Neuronal stem cell (in vitro differentiated cells): ENCODE measurements at regions not wholly inside any gene's neighbourhood (a gene's known extent, or its start where the extent isn't known, plus 50 kb on each side); places are given as distances from the start of the nearest gene placed in this dataset.

Experiments used
- DNase-seq: peaks from one replicate; pipeline ENCODE4 v3.0.0-alpha.2; 2013; ENCODE audit warnings: low spot score
- H2AFZ ChIP-seq: one replicate; pipeline ENCODE4 v1.6.1; 2013; ENCODE audit warnings: mild to moderate bottlenecking, low read length, inconsistent platforms
- H2AK5ac ChIP-seq: 2 replicates; pipeline ENCODE4 v1.6.1; 2013; ENCODE audit warnings: low read depth, mild to moderate bottlenecking, inconsistent platforms, low read length, moderate library complexity, mixed read lengths
- H2BK120ac ChIP-seq: 2 replicates; pipeline ENCODE4 v1.6.1; 2013; ENCODE audit warnings: low read depth, mild to moderate bottlenecking, inconsistent platforms, low read length, moderate library complexity, mixed read lengths
- H2BK12ac ChIP-seq: one replicate; pipeline ENCODE4 v1.6.1; 2013; ENCODE audit warnings: low read length, inconsistent platforms
- H2BK15ac ChIP-seq: 2 replicates; pipeline ENCODE4 v1.6.1; 2013; ENCODE audit warnings: mild to moderate bottlenecking, low read length, inconsistent platforms, mixed read lengths
- H2BK5ac ChIP-seq: one replicate; pipeline ENCODE4 v1.6.1; 2013; ENCODE audit warnings: inconsistent platforms, mild to moderate bottlenecking, low read length, moderate library complexity
- H3K14ac ChIP-seq: one replicate; pipeline ENCODE4 v1.6.1; 2013; ENCODE audit warnings: low read length, inconsistent platforms
- H3K18ac ChIP-seq: 2 replicates; pipeline ENCODE4 v1.6.1; 2013; ENCODE audit warnings: low read length, inconsistent platforms
- H3K23ac ChIP-seq: 2 replicates; pipeline ENCODE4 v1.6.1; 2013; ENCODE audit warnings: low read depth, mild to moderate bottlenecking, mixed read lengths, low read length, inconsistent platforms; ENCODE audit not compliant: poor library complexity
- H3K27ac ChIP-seq: replicated peaks from 3 replicates; pipeline ENCODE4 v1.5.1; 2013; ENCODE audit warnings: low read length, inconsistent platforms
- H3K27me3 ChIP-seq, 3 experiments: 2 replicates each; pipeline ENCODE4 v1.6.1; 2013; ENCODE audit warnings: low read length in 3 of 3, mild to moderate bottlenecking in 2 of 3, inconsistent platforms in 1 of 3, low read depth in 1 of 3, mixed read lengths in 1 of 3, moderate library complexity in 1 of 3; ENCODE audit not compliant: control insufficient read depth in 3 of 3, insufficient read depth in 3 of 3
- H3K36me3 ChIP-seq, 2 donors: replicated peaks in 1 of 2; 2 replicates each; pipeline ENCODE4 v1.6.1; 2013; ENCODE audit warnings: low read length in 2 of 2; ENCODE audit not compliant: control insufficient read depth in 2 of 2, insufficient read depth in 2 of 2
- H3K4ac ChIP-seq: 2 replicates; pipeline ENCODE4 v1.6.1; 2013; ENCODE audit warnings: inconsistent platforms, mild to moderate bottlenecking, low read length, moderate library complexity
- H3K4me1 ChIP-seq, 2 donors: 1 replicate in 1 of 2; 2 replicates in 1 of 2; pipeline ENCODE4 v1.6.1; 2013; ENCODE audit warnings: low read length in 2 of 2, low read depth in 1 of 2; ENCODE audit not compliant: control insufficient read depth in 2 of 2, insufficient read depth in 1 of 2
- H3K4me2 ChIP-seq: one replicate; pipeline ENCODE4 v1.6.1; 2013; ENCODE audit warnings: mild to moderate bottlenecking, low read length, inconsistent platforms; ENCODE audit not compliant: insufficient read depth, poor library complexity, severe bottlenecking
- H3K4me3 ChIP-seq, 2 donors: 2 replicates each; pipeline ENCODE4 v1.5.1; 2013; ENCODE audit warnings: low read length in 2 of 2, mild to moderate bottlenecking in 2 of 2, inconsistent platforms in 1 of 2, moderate library complexity in 1 of 2
- H3K79me1 ChIP-seq: one replicate; pipeline ENCODE4 v1.6.1; 2013; ENCODE audit warnings: low read depth, mild to moderate bottlenecking, inconsistent platforms, low read length, moderate library complexity
- H3K9ac ChIP-seq: one replicate; pipeline ENCODE4 v1.6.1; 2013; ENCODE audit warnings: mild to moderate bottlenecking, low read depth, low read length, inconsistent platforms; ENCODE audit not compliant: poor library complexity
- H3K9me3 ChIP-seq, 2 donors: replicated peaks in 1 of 2; 2 replicates each; pipeline versions ENCODE3 to v1.6.1; 2013; ENCODE audit warnings: low read length in 2 of 2, mild to moderate bottlenecking in 2 of 2, inconsistent platforms in 1 of 2, low read depth in 1 of 2, mixed read lengths in 1 of 2, moderate library complexity in 1 of 2; ENCODE audit not compliant: control insufficient read depth in 2 of 2, insufficient read depth in 1 of 2
- H4K8ac ChIP-seq: one replicate; pipeline ENCODE4 v1.6.1; 2013; ENCODE audit warnings: low read depth, mild to moderate bottlenecking, inconsistent platforms, low read length, moderate library complexity
- H4K91ac ChIP-seq: one replicate; pipeline ENCODE4 v1.6.1; 2013; ENCODE audit warnings: low read length, low read depth, mild to moderate bottlenecking, inconsistent platforms; ENCODE audit not compliant: poor library complexity
- WGBS, 2 donors: extraction: QIAGEN DNeasy Blood & Tissue Kit; methylation state at CpG; one replicate each; pipeline ENCODE4 v1.1.7; 2013; ENCODE audit warnings: missing lambda C conversion rate in 2 of 2, mixed read lengths in 1 of 2; ENCODE audit not compliant: insufficient read length in 2 of 2, insufficient replicate concordance in 1 of 2; ENCODE audit errors: extremely low coverage in 2 of 2; 5-methylcytosine and 5-hydroxymethylcytosine counted together

DNA sequence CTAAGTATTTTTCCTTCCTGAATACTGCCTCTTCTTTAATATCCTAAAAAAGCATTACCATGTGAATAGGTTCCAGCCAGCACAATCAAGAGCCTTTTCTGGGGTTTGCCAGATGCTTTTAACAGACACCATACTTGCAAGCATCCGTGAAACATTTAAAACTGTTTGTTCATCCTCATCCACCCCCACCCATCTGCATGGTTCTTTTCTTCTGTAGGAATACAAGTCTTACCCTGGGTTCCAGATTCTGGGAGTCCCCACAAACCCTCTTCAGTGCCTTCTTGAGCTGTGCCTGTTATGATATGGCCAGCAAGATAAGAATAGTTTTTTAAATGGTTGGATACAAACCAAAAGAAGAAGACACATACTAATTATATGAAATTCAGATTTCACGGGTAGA, 354.9 kb upstream of the PLXNA2 start:
- H2AK5ac ChIP-seq = no peak overlapping the region
- H4K91ac ChIP-seq = no peak overlapping the region
- no peaks in the 10 kb centered on the region for H3K27me3 ChIP-seq
- H3K79me1 ChIP-seq = no peaks in the 10 kb centered on the region
- H3K9ac ChIP-seq = no peak overlapping the region
- no peaks in the 10 kb centered on the region for H3K36me3 ChIP-seq
- H3K27ac ChIP-seq = no peak overlapping the region
- DNase-seq = no peak
- no peak overlapping the region for H2BK120ac ChIP-seq
- WGBS, 2 donors = no CpG with 5 or more reads among the region's 2 CpGs
- peaks cover 8 to 25% of the 10 kb centered on the region in 2 donors for H3K4me1 ChIP-seq
- no peak overlapping the region for H4K8ac ChIP-seq
- no peak overlapping the region for H2BK15ac ChIP-seq
- H3K4me3 ChIP-seq = no peak overlapping the region
- H3K14ac ChIP-seq = no peak overlapping the region
- H3K4ac ChIP-seq = no peak overlapping the region
- no peak overlapping the region for H2BK5ac ChIP-seq
- H3K23ac ChIP-seq = no peak overlapping the region
- no peak overlapping the region for H3K4me2 ChIP-seq
- no peak overlapping the region for H2AFZ ChIP-seq
- H3K18ac ChIP-seq = no peak overlapping the region
- H3K9me3 ChIP-seq = no peaks in the 10 kb centered on the region
- no peak overlapping the region for H2BK12ac ChIP-seq

DNA sequence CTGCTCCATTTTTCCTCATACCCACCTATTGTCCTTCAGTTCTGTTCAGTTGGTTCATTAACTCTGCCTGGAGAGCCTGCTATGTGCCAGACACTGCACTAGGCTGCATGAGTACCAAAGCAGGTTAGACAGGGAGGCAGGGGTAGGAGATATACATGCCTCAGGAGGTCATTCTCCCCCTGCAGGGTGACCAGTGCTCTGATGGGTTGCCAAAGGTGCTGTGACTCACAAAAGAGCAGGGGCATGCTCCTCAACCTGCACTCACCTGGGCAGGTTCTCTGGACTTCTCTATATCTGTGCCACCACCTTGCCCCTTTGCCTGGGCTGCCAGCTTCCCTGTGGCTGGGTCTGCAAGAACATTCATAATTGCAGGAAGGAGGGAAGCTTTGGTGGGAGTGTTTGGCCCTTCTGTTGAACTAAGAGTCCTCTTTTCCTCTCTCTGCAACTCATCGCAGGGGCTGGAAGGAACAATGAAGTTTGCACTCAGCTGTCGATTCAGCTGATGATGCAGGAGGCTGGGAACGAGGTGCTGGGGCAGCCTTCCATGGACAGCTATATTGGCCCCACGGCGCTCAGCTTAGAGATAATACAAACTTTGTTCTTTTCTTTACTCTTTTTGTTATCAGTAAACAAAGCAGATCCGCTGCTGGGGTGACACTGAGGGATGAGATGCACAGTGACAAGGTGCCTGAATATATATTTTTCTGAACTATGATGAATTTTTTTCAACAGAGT, 356.4 kb upstream of the PLXNA2 start:
- no CpG with 5 or more reads among the region's 6 CpGs for WGBS, 2 donors
- Histone ChIP-seq H3K9ac (no peak overlapping the region), H2BK5ac (no peak overlapping the region), H2AK5ac (peak overlapping the region; percentile 57), H3K4me3 (no peak overlapping the region), H3K4me1 (peaks cover 8 to 25% of the 10 kb centered on the region in 2 donors), H3K36me3 (no peaks in the 10 kb centered on the region), H3K79me1 (no peaks in the 10 kb centered on the region), H3K27me3 (no peaks in the 10 kb centered on the region), H3K4ac (no peak overlapping the region), H2BK120ac (no peak overlapping the region), H4K91ac (no peak overlapping the region), H2AFZ (peak overlapping the region; percentile 4), H3K4me2 (no peak overlapping the region), H3K14ac (no peak overlapping the region), H2BK12ac (no peak overlapping the region), H2BK15ac (no peak overlapping the region), H4K8ac (no peak overlapping the region), H3K9me3 (no peaks in the 10 kb centered on the region), H3K18ac (peak overlapping the region; percentile 2), H3K23ac (no peak overlapping the region), H3K27ac (no peak overlapping the region)
- no peak for DNase-seq

DNA sequence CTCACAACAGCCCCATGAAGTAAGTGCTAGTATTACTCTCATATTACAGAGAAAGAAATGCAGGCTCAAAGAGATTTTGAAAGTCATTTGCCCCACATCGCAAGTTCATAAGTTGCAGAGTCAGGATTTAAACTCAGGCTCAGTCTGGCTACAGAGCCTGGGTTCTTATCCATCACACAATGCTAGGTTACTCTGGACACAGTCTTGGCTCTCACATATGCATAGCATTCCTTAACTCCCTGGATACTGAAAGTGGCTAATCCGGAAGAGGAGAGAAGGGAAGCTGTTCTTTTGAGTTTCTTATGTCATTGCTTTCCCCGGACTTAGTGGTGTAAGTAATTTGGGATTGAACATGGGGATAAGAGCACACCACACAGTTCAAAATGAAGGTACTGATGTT, 357.4 kb upstream of the PLXNA2 start:
- no peak overlapping the region for H3K27ac ChIP-seq
- no peak overlapping the region for H3K18ac ChIP-seq
- H3K9me3 ChIP-seq = no peaks in the 10 kb centered on the region
- H4K91ac ChIP-seq = no peak overlapping the region
- no peaks in the 10 kb centered on the region for H3K27me3 ChIP-seq
- no peak overlapping the region for H3K9ac ChIP-seq
- H2BK15ac ChIP-seq = no peak overlapping the region
- no CpG with 5 or more reads among the region's 3 CpGs for WGBS, 2 donors
- H3K4me1 ChIP-seq = peaks cover 8 to 27% of the 10 kb centered on the region in 2 donors
- no peak overlapping the region for H3K4me2 ChIP-seq
- no peak overlapping the region for H2AFZ ChIP-seq
- no peak overlapping the region for H3K4me3 ChIP-seq
- H2BK5ac ChIP-seq = no peak overlapping the region
- H2AK5ac ChIP-seq = no peak overlapping the region
- no peaks in the 10 kb centered on the region for H3K79me1 ChIP-seq
- H2BK12ac ChIP-seq = no peak overlapping the region
- H2BK120ac ChIP-seq = no peak overlapping the region
- no peak overlapping the region for H3K4ac ChIP-seq
- no peak overlapping the region for H3K14ac ChIP-seq
- DNase-seq = no peak
- no peaks in the 10 kb centered on the region for H3K36me3 ChIP-seq
- H3K23ac ChIP-seq = no peak overlapping the region
- H4K8ac ChIP-seq = no peak overlapping the region

DNA sequence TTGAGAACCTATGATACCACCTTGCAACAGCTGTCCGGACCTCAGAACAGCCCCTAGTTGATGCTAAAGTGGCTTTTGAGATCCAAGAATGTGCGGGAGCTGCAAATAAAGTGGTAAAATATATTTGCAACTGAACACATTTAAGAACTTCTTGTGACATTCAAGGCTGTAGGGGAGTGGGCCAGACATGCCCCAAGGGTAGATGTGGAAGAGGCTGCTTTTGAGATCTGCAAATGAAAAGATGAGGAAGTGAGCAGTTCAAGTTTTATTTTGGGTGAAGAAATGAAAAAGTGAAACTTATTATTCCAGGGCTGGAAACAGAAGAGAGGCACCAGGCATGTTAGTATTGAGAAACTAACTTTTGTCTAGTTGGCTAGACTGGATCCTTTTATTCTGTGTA, 359.5 kb upstream of the PLXNA2 start:
- Histone ChIP-seq H2BK120ac (no peak overlapping the region), H3K9ac (no peak overlapping the region), H2BK5ac (no peak overlapping the region), H3K4me2 (no peak overlapping the region), H3K18ac (no peak overlapping the region), H3K36me3 (no peaks in the 10 kb centered on the region), H2AFZ (no peak overlapping the region), H2AK5ac (no peak overlapping the region), H3K9me3 (no peaks in the 10 kb centered on the region), H3K4ac (no peak overlapping the region), H3K4me3 (no peak overlapping the region), H3K23ac (no peak overlapping the region), H4K8ac (no peak overlapping the region), H3K4me1 (peaks cover 8 to 25% of the 10 kb centered on the region in 2 donors), H2BK15ac (no peak overlapping the region), H3K27me3 (no peaks in the 10 kb centered on the region), H3K79me1 (no peaks in the 10 kb centered on the region), H2BK12ac (no peak overlapping the region), H3K27ac (no peak overlapping the region), H3K14ac (no peak overlapping the region), H4K91ac (no peak overlapping the region)
- WGBS, 2 donors = no CpG with 5 or more reads among the region's 2 CpGs
- DNase-seq = no peak
